ENCODE measurements at regions not wholly inside any gene's neighbourhood (a gene's known extent, or its start where the extent isn't known, plus 50 kb on each side); places are given as distances from the start of the nearest gene placed in this dataset.

- no peak for DNase-seq
Measured at GRCh38 chr3:106640353-106640752, 736.9 kb upstream of the CCDC54 start.

DNA sequence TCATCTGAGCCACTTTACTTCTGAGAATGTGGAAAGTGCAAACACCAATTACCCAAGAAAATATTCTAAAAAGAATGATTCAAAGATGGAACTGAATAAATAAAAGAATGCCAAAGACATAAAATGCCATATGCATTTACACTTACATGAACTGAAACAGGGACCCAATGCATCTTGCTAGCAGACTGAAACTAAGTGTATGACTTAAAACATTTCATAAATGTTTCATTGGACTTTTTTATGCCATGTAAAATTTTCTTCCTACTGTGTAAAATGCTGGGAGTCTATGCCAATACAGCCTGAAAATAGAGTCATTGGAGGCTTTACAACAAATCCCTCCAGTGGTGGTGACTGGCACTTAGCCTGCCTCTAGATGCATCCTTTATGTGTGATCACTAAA is 735.1 kb upstream of the CCDC54 start:
- DNase-seq, result no peak

DNA sequence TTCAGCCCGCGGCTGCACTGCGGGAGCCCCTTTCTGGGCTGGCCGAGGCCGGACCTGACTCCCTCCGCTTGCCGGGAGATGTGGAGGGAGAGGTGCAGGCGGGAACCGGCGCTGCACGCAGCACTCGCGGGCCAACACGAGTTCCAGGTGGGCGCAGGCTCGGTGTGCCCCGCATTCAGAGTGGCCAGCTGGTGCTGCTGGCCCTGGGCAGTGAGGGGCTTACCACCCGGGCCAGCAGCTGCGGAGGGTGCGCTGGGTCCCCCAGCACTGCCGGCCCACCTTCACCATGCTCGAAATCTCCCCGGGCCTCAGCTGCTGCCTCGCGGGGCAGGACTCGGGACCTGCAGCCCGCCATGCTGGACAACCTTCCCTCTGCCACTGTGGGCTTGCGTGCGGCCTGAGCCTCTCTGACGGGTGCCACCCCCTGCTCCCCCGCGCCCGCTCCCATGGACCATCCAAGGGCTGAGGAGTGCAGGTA is 733.5 kb upstream of the CCDC54 start:
- no peak for DNase-seq

DNA sequence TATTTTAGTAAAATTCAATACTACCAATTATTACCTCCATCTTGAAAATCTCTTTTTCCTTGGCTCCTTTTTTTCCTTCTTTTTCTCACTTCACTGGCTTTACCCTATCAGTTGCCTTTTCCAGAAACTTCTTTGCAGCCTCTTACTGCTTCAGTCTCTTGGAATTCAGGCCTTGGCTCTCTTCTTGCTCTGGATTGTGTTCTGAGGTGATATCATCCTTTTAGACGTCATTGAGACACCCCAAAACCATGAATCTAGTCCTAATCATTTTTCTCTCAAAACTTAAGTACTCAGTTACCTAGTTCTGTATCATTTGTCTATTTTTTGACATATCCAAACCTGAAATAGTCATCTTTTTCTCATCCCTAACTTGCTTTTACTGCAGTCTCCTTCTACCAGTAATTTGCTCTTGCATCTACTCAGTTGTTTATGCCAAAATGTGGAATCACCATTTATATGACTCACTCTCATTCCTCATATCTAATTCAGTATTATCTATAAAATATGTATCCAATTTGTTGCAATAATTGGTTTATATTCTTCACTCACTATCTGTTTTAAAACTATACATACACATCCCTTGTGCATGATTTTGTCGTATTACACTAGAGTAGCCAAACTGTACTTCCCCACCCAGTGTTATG is 703.2 kb upstream of the CCDC54 start:
- no peak for DNase-seq

GRCh38 chr3:106675451-106675850 is 701.8 kb upstream of the CCDC54 start:
- no peak for DNase-seq

- DNase-seq, result no peak
Measured at GRCh38 chr3:106678657-106679390, 698.4 kb upstream of the CCDC54 start.

DNA sequence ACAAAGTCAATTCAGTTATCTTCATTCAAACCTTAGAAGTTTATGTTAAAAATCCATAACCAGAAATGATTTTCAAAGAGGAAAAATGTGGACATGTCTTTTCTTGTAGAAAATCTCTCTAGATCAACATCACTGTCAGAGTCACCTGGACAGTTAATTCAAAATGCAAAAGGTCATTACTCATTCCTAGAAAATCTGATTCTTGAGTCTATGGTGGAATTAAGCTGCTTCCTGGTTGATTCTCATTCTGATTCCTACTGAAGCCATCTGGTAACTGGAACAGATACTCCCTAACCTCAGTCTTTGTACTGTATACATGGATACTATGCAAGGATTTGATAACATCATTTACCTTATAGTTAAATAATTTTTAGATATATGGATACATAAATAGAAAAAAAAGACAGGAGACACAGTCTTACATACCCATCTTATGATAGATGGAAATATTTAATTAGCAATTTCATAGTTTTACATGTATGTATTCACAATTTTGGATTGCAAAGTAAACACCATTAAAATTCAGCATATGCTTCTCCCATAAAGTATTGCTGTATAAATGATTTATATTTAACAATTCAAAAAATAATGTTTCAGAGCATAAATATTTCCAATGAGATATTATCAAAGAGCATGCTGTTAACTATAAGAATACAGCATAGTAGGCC is 693.2 kb upstream of the CCDC54 start:
- DNase-seq, result no peak

DNA sequence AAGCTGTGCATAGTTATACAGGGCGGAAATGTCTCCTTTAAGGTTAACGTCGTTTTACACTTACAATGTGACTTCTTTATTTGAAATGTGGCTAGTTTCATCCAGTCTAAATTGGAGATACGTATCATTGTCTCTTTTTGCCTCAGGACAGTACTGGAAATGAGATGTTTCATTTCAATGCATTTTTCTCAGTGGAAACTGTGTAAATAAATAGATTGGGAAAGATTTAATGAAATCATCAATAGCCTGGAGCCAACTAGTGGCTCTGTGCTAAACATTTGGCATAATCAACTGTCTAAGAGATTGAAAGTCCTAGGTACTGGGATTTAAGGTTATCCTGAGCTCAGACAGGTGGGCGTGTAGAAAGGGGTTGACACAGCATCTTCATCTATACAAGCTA is 691.5 kb upstream of the CCDC54 start:
- no peak for DNase-seq

DNA sequence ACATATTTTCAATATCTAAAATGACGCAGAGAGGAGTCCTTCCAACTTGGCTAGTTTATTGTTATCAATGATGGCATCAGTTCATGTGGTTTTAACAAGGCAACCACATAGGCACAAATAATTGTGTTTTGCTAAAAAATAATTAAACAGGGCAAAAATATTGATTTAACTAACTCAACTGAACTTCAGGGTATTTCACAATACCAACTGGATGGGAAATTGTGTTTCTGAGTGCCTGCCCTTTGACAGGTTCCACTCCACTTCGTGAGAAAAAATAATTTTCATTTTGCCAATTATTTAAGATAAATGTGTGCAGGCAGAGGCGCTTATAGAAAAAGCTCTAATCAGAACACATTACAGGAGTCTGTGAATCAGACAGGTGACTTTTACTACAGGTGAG is 689.3 kb upstream of the CCDC54 start:
- no peak for DNase-seq

DNA sequence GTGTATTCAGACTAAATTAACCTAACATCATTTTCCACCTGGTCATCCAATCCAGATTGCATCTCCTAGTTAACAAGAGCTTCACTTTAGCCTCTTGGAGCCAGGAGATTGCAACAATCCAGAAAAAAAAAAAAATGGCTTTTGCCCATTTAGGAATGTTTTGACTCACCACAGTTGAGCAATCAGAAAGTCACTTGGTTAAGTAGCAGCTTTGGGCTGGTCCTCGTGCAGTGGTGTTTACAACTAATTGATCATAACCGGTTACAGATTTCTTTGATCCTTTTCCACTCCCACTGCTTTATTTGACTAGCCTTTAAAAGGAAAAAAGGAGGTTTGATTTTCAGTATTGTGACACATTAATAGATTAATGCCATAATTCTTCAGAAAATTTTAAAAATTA is 688.8 kb upstream of the CCDC54 start:
- no peak for DNase-seq

GRCh38 chr3:106691476-106691875 is 685.8 kb upstream of the CCDC54 start:
- DNase-seq, result no peak

DNA sequence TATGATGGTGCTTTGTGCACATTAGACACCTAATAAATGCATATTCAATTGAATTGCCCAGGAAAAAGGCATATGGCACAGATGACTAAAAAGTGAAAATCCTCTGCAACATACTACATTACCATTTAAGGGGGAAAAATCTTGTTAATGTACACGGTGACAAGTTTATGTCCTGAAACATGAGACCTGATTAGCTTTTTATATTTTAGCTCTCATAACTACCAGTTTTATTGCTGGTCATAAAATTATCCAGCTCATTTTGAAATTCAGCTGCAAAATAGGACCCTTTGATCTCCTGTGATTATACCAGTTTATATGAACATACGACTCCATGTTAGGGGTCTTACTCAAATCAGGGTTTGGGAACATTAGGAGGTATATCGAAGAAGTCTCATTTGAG is 684.6 kb upstream of the CCDC54 start:
- DNase-seq, result peak in 1 of 2 experiments; percentile 65

- DNase-seq, result peak in 1 of 2 experiments; percentile 29
Measured at GRCh38 chr3:106699122-106699521, 678.1 kb upstream of the CCDC54 start.

DNA sequence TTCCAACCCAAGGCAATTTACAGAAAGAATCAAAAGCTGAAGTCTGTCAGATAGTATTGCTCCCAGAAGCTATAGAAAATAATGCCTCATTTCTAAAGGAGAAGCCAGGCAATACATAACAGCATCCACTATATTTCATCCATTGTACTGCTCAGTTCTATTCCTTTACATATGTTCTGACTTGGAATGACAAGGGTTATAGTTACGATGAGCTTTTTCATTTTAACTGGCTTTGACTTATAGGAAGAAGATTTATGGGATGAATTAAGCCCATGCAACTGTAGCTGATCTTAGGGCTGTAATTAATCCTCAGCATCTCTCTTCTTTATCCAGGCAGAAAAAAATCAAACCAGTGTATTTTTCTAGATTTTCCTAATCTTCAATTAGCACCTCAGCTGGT is 676.3 kb upstream of the CCDC54 start:
- no peak for DNase-seq

DNA sequence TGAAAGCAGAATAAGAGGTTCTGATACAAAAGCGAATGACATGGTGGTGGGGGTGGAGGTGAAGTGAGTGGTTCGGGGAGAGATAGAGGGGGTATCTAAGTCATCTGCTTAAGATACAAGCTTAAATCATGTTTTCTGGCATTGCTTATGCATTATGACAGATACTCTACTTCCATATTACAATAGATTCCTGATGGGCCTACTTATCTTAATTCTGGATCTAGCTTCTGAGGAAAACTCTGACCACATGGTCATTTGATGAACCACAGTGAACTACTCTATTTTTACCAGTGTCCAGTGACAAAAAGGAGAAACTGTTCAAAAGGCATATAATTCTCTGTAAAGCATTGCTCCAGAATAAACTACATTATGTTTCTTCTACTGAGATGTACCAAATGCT is 673.7 kb upstream of the CCDC54 start:
- DNase-seq, result no peak

- no peak for DNase-seq
Measured at GRCh38 chr3:106707347-106707746, 669.9 kb upstream of the CCDC54 start.

- no peak for DNase-seq
Measured at GRCh38 chr3:106710596-106710995, 666.6 kb upstream of the CCDC54 start.

- no peak for DNase-seq
Measured at GRCh38 chr3:106711650-106712049, 665.6 kb upstream of the CCDC54 start.

DNA sequence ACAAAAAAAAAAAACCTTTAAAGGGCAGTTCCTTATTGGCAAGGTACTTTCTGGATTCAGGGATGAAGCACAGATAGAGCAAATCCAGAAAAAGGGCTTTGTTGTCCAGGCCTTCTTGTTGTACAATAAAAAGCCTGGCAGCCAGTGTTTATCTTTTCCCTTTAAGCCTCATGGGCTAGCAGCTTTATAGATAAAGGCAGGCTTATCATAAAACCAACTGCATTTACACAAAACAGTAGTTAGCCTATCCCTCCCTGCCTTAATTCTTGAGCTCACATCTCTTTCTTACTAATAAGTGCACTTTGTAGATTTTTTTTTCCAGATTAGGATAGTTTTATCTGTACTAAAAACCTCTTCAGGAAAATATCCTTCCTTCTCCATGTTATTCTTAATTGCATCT is 662.8 kb upstream of the CCDC54 start:
- DNase-seq, result no peak

- no peak for DNase-seq
Measured at GRCh38 chr3:106715286-106715685, 662.0 kb upstream of the CCDC54 start.

GRCh38 chr3:106717178-106717780 is 660.0 kb upstream of the CCDC54 start:
- no peak for DNase-seq

- no peak for DNase-seq
Measured at GRCh38 chr3:106719077-106719476, 658.2 kb upstream of the CCDC54 start.

GRCh38 chr3:106719583-106719982 is 657.7 kb upstream of the CCDC54 start:
- DNase-seq, result no peak

DNA sequence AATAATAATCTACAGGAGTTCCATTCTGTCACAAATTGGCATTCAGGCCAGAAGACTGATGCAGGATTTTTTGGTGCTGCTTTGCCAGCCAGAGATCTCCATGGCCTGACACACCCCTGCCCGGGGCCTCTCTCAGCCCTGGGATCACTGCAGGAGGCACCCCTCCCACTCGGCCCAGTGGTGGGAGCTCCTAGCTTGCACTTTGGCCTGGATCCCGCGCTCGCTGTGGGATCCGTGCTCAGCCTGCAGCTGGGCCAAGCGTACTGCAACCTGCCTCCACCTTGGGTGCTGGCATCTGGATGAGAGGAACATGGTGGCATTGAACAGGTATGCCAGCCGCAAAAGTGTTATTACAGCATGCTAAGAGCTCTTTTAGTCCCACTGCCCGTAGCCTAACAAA is 656.7 kb upstream of the CCDC54 start:
- DNase-seq, result no peak
